Stomach (tissue), 4 donors: ENCODE measurements at regions not wholly inside any gene's neighbourhood (a gene's known extent, or its start where the extent isn't known, plus 50 kb on each side); places are given as distances from the start of the nearest gene placed in this dataset.

Experiments used
- CTCF ChIP-seq, 7 experiments: fragments of 450-650 bp in 4 of 7; fragments of 200-600 bp in 3 of 7; sonication (generic) in 3 of 7; IDR thresholded peaks; one replicate each; pipeline ENCODE4 v1.5.1; 2016 to 2019; ENCODE audit warnings: antibody characterized with exemption in 7 of 7, control low read depth in 2 of 7, mild to moderate bottlenecking in 1 of 7
- EP300 ChIP-seq: sonication (generic); formaldehyde crosslinking; IDR thresholded peaks from one replicate; pipeline ENCODE4 v1.6.1; 2017; ENCODE audit warnings: antibody characterized with exemption
- POLR2A ChIP-seq, 4 donors: fragments of 450-650 bp; IDR thresholded peaks; one replicate each; pipeline ENCODE4 v1.6.1; 2016; ENCODE audit warnings: antibody characterized with exemption in 4 of 4, control low read depth in 2 of 4, mild to moderate bottlenecking in 1 of 4, moderate library complexity in 1 of 4

GRCh38 chr5:164353155-164353554 is 847.7 kb downstream of the MAT2B start:
- TF ChIP-seq CTCF (IDR thresholded peaks at IDR 0.05) (no peak), POLR2A (IDR thresholded peaks at IDR 0.05) (no peak), EP300 (no peak)
